Activated CD8-positive, alpha-beta T cell treated with anti-CD3 and anti-CD28 coated beads for 36 hours (primary cell): ENCODE measurements at regions not wholly inside any gene's neighbourhood (a gene's known extent, or its start where the extent isn't known, plus 50 kb on each side); places are given as distances from the start of the nearest gene placed in this dataset.
"Not testable (repeated sequence)": the region's sequence is repeated elsewhere in the genome, so short reads cannot be mapped to it uniquely, and the experiment has no call there.

ENCODE experiments used
- ATAC-seq: fragments of 200-7000 bp; cut with Tn5 transposase; one replicate; pipeline ENCODE4 v1.10.0; 2021; ENCODE audit warnings: mild to moderate bottlenecking, moderate library complexity
- CTCF ChIA-PET: fragments of 350-600 bp; sonication (Branson Sonifier 250); formaldehyde crosslinking; loops from one replicate; lab custom pipeline; 2021; ENCODE audit warnings: antibody characterized with exemption; lab: Charles Lee
- POLR2A ChIA-PET: fragments of 350-600 bp; sonication (Branson Sonifier 250); formaldehyde crosslinking; loops from one replicate; lab custom pipeline; 2021; ENCODE audit warnings: antibody characterized with exemption; lab: Charles Lee
- DNase-seq: peaks from one replicate; pipeline ENCODE4 v3.0.0-alpha.2; 2020
- H3K27ac Mint-ChIP-seq: one replicate; pipeline ENCODE4 v1.8.0; 2021; ENCODE audit warnings: mild to moderate bottlenecking, mixed read lengths
- H3K27me3 Mint-ChIP-seq: one replicate; pipeline ENCODE4 v1.8.0; 2021; ENCODE audit warnings: mixed read lengths
- H3K36me3 Mint-ChIP-seq: one replicate; pipeline ENCODE4 v1.8.0; 2021; ENCODE audit warnings: low read depth, mixed read lengths
- H3K4me1 Mint-ChIP-seq: one replicate; pipeline ENCODE4 v1.8.0; 2021; ENCODE audit warnings: low read depth, mixed read lengths
- H3K4me3 Mint-ChIP-seq: one replicate; pipeline ENCODE4 v1.8.0; 2021; ENCODE audit warnings: mild to moderate bottlenecking, moderate library complexity, mixed read lengths
- H3K9me3 Mint-ChIP-seq: one replicate; pipeline ENCODE4 v1.8.0; 2021; ENCODE audit warnings: mixed read lengths
- intact Hi-C: fragments of 100-400 bp; cut with micrococcal nuclease; formaldehyde crosslinking; loops from one replicate; pipeline ENCODE4 v1.10.0; 2022
- TF ChIP-seq, protein P1 (sequence below): fragments of 200-600 bp; IDR thresholded peaks from one replicate; pipeline ENCODE4 v1.8.0; 2022; ENCODE audit warnings: antibody characterized with exemption, mild to moderate bottlenecking

DNA sequence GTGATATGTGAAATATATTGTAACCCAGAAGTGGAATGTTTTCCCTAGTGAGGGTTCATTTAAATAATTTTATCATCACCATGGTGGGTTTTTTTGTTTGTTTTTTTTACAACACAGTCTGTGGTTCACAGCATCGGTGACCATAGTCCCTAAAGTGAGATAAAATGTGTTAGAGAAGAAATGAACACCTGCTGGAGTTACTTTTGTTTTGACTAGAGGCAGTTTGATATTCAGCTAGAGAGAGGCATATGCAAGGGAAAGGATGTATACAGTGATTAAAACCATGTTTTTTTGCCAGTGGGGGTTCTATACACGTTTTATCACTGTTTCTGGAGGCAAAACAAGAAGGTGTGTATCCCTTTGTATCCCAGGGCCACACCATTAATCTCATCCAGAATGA, 541.5 kb downstream of the PCDH7 start:
- POLR2A ChIA-PET = no interaction called here
- no peak for DNase-seq
- H3K9me3 Mint-ChIP-seq = peaks cover 14% of the 10 kb centered on the region
- intact Hi-C loops = no loop called here
- no peak overlapping the region for H3K27ac Mint-ChIP-seq
- no peaks in the 10 kb centered on the region for H3K36me3 Mint-ChIP-seq
- no peak overlapping the region for H3K4me3 Mint-ChIP-seq
- no peak for ATAC-seq
- CTCF ChIA-PET = no interaction called here
- H3K4me1 Mint-ChIP-seq = no peaks in the 10 kb centered on the region
- TF ChIP-seq, protein P1, sequence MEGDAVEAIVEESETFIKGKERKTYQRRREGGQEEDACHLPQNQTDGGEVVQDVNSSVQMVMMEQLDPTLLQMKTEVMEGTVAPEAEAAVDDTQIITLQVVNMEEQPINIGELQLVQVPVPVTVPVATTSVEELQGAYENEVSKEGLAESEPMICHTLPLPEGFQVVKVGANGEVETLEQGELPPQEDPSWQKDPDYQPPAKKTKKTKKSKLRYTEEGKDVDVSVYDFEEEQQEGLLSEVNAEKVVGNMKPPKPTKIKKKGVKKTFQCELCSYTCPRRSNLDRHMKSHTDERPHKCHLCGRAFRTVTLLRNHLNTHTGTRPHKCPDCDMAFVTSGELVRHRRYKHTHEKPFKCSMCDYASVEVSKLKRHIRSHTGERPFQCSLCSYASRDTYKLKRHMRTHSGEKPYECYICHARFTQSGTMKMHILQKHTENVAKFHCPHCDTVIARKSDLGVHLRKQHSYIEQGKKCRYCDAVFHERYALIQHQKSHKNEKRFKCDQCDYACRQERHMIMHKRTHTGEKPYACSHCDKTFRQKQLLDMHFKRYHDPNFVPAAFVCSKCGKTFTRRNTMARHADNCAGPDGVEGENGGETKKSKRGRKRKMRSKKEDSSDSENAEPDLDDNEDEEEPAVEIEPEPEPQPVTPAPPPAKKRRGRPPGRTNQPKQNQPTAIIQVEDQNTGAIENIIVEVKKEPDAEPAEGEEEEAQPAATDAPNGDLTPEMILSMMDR = no peak
- H3K27me3 Mint-ChIP-seq = no peaks in the 10 kb centered on the region

DNA sequence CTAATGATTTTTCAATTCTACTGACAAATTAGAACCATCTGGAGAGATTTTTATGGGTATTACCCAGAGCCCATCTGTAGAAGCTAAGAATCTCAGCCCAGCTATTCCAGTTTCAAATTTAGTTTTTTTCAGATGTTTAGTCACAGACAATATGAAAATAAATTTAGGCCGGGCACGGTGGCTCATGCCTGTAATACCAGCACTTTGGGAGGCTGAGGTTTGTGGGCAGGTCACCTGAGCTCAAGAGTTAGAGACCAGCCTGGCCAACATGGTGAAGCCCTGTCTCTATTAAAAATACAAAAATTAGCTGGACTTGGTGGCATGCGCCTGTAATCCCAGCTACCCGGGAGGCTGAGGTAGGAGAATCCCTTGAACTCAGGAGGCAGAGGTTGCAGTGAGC, 545.9 kb downstream of the PCDH7 start:
- H3K27ac Mint-ChIP-seq, H3K4me1 Mint-ChIP-seq, H3K36me3 Mint-ChIP-seq, intact Hi-C loops, POLR2A ChIA-PET, H3K9me3 Mint-ChIP-seq, CTCF ChIA-PET, H3K27me3 Mint-ChIP-seq, DNase-seq, ATAC-seq, H3K4me3 Mint-ChIP-seq: not testable (repeated sequence)

DNA sequence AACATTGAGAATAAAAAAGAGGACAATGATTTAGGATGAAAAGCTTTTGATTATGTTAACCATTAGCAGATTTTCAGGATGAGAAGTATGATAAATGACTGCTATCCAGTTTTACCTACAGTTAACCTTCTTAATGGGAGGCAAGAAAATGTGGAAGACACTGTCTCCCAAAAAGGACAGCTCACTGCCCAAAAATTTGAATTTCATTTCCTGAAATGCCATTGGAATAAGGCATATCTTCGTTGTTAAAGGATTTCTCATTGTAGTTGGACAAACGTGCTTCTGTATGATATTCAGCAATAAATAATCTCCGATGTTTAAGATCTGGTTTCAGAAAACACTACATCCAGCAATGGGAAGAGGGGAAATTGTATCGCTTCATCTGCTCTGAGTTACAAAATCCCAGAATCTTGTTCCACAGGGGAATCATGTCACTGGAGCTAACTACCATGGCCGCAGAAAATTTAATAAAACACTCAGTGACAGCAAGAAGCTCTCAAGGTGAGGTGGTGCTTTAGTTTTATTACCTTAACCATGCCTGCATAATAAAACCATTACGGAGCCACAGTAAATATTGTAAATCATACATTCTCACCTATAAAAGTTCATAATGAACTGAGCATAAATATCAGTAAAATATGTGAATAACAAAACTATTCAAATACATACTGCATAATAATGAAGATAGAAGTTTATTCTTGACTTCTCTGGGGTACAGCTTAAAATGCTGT, 552.3 kb downstream of the PCDH7 start:
- TF ChIP-seq, protein P1 = no peak
- no peaks in the 10 kb centered on the region for H3K4me1 Mint-ChIP-seq
- no peak overlapping the region for H3K27ac Mint-ChIP-seq
- H3K9me3 Mint-ChIP-seq = peaks cover 8% of the 10 kb centered on the region
- H3K36me3 Mint-ChIP-seq = no peaks in the 10 kb centered on the region
- ATAC-seq (no peak), DNase-seq (no peak)
- ChIA-PET CTCF (no interaction called here), POLR2A (no interaction called here)
- H3K4me3 Mint-ChIP-seq = no peak overlapping the region
- intact Hi-C loops = no loop called here
- no peaks in the 10 kb centered on the region for H3K27me3 Mint-ChIP-seq

DNA sequence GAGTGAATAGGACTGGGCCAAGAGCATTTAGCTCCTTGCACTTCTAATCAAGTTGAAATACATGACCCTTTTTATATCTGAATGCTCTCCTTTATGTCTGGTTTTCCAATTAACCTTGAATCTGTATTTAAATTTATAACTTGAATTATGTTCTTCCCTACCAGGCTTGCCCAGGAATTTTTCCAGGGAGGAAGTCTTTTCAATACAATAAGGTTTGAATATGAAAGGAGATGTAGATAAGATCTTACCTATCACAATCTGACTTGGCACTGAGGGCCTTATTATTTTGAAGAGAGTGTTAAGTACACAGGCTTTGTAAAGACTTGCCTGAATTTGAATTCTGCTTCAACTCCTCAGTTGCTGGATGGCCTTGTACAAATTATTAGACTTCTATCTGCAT, 555.7 kb downstream of the PCDH7 start:
- ChIA-PET CTCF (no interaction called here), POLR2A (no interaction called here)
- Mint-ChIP-seq H3K36me3 (no peaks in the 10 kb centered on the region), H3K4me1 (no peaks in the 10 kb centered on the region), H3K27ac (no peak overlapping the region), H3K9me3 (peaks cover 4% of the 10 kb centered on the region), H3K27me3 (no peaks in the 10 kb centered on the region), H3K4me3 (no peak overlapping the region)
- ATAC-seq (no peak), DNase-seq (no peak)
- TF ChIP-seq, protein P1 = no peak
- intact Hi-C loops = no loop called here

DNA sequence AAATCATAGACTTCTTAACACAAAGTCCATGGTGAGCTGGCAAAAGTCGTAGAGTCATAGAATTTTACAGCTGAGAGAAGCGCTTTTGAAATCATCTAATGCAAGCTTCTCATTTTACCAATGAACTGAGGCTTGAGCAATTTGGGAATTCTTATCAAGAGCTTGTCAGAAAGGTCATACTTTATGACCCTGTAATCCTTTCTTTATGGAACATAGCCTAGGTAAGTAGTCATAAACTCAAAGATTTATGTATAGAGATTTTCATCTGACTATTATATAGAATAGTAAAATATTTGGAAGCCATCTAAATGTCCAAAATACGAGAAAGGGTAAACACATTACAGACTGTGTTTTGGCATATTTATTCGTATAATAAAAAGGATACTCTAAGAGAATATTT, 563.5 kb downstream of the PCDH7 start:
- DNase-seq (no peak), ATAC-seq (no peak)
- intact Hi-C loops = no loop called here
- Mint-ChIP-seq H3K27ac (no peak overlapping the region), H3K4me1 (no peaks in the 10 kb centered on the region), H3K4me3 (no peak overlapping the region), H3K9me3 (peaks cover 8% of the 10 kb centered on the region), H3K27me3 (no peaks in the 10 kb centered on the region), H3K36me3 (no peaks in the 10 kb centered on the region)
- CTCF ChIA-PET = no interaction called here
- POLR2A ChIA-PET = no interaction called here
- TF ChIP-seq, protein P1 = no peak
